Brain microvascular endothelial cell (primary cell): ENCODE measurements at regions not wholly inside any gene's neighbourhood (a gene's known extent, or its start where the extent isn't known, plus 50 kb on each side); places are given as distances from the start of the nearest gene placed in this dataset.

Experiments
- DNase-seq: peaks from one replicate; pipeline ENCODE4 v3.0.0-alpha.2; 2020
- H3K27ac ChIP-seq: fragments of 250-450 bp; sonication (Bioruptor Pico); 2 replicates; pipeline ENCODE4 v1.5.1; 2020; ENCODE audit warnings: mild to moderate bottlenecking, moderate library complexity
- H3K27me3 ChIP-seq: fragments of 250-450 bp; sonication (Bioruptor Pico); replicated peaks from 2 replicates; pipeline ENCODE4 v1.5.1; 2020; ENCODE audit warnings: mild to moderate bottlenecking
- H3K36me3 ChIP-seq: fragments of 250-450 bp; sonication (Bioruptor Pico); replicated peaks from 2 replicates; pipeline ENCODE4 v1.5.1; 2020; ENCODE audit warnings: mild to moderate bottlenecking
- H3K4me3 ChIP-seq: 2 replicates; pipeline ENCODE4 v1.5.1; 2011; ENCODE audit warnings: low read depth, mild to moderate bottlenecking, control low read depth, low read length, moderate library complexity
- CTCF ChIP-seq: IDR thresholded peaks from 2 replicates; pipeline ENCODE4 v1.5.1; 2011; ENCODE audit warnings: low read depth, mild to moderate bottlenecking, moderate library complexity, low read length, control low read depth, inconsistent platforms; ENCODE audit errors: missing control alignments
- in situ Hi-C: cut with HindIII; loops from 2 replicates; pipeline ENCODE4 v1.10.0; 2017; ENCODE audit warnings: low sequenced_read_pairs, low pct_ligation_motif_present

- no peak for DNase-seq
- TF ChIP-seq CTCF: no peak
- Histone ChIP-seq H3K27ac (no peak overlapping the region), H3K36me3 (no peaks in the 10 kb centered on the region), H3K4me3 (no peak overlapping the region), H3K27me3 (no peaks in the 10 kb centered on the region)
- in situ Hi-C loops: no loop called here
These were observed 190.5 kb downstream of the PCSK1 start for GRCh38 chr5:96242571-96242970.

DNA sequence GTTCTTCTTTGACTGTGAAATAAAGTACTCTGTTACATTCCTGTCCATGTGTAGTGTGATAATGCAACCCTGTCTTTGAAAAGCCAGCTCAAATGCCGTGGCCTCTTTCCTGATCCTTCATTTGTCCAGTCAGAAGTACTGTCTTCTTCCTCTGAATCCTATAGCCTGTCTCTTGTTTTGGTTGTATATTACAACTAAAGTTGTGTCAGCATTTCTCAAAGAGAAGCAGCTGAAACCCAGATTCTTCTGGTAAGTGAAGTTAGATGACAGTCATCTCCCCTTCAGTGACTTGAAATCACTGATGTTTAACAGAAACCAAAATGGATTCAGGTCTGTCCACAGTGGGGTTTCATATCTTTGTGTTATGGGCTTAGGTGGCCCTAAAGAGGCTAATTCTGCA, 196.2 kb downstream of the PCSK1 start:
- no peaks in the 10 kb centered on the region for H3K36me3 ChIP-seq
- in situ Hi-C loops: no loop called here
- no peak for DNase-seq
- H3K27ac ChIP-seq: no peak overlapping the region
- no peak for TF ChIP-seq CTCF
- H3K27me3 ChIP-seq: no peaks in the 10 kb centered on the region
- H3K4me3 ChIP-seq: no peak overlapping the region

GRCh38 chr5:96236051-96236450, 197.0 kb downstream of the PCSK1 start:
- Histone ChIP-seq H3K27ac (no peak overlapping the region), H3K36me3 (no peaks in the 10 kb centered on the region), H3K27me3 (no peaks in the 10 kb centered on the region), H3K4me3 (no peak overlapping the region)
- DNase-seq: no peak
- in situ Hi-C loops: no loop called here
- no peak for TF ChIP-seq CTCF

DNA sequence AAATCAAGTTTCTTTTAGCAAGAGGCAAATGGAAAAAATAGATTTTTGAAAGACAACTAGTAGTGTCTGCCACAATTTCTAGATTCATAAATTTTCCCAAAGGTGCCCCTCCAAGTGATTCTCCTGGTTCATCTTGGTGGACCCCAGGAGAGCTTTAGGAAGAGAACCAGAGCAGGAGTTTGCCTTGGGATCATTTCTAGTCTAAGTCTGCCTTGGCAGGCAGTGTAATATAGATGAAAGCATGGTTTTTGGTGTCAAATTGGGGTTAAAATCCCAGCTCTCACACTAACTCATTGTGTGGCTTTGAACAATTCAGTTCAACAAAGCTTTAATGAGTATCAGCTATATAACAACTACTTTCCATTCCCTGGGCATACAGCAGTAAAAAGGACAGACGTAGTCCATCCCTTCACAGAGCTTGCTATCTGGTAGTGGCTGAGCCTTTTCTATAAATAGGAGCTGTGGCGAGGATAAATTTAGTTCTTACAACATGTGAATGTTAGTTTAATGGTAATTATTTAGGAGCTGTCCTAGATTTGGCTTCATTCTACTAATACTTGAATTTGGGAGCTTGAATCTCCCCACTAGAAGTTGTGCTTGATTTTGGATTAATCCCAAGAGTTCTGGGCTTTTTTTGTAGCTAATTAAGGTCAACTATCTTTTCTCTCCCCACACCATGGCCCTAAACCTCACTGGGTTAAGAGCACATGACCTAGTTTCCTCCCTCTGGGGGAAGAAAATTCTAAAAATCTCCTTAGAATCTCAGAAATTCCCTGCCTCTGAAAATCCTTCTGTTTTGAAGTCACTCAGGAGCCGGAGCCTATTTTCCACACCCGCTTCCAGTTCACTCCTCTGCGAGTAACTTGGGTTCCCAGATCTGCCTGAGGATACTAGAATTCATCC, 197.8 kb downstream of the PCSK1 start:
- no peak overlapping the region for H3K27ac ChIP-seq
- H3K36me3 ChIP-seq: no peaks in the 10 kb centered on the region
- in situ Hi-C loops: no loop called here
- no peak overlapping the region for H3K4me3 ChIP-seq
- H3K27me3 ChIP-seq: no peaks in the 10 kb centered on the region
- no peak for DNase-seq
- no peak for TF ChIP-seq CTCF

- no peak for DNase-seq
- TF ChIP-seq CTCF: no peak
- Histone ChIP-seq H3K4me3 (no peak overlapping the region), H3K27me3 (no peaks in the 10 kb centered on the region), H3K27ac (no peak overlapping the region), H3K36me3 (no peaks in the 10 kb centered on the region)
- in situ Hi-C loops: no loop called here
These were observed 200.4 kb downstream of the PCSK1 start for GRCh38 chr5:96232602-96233001.

GRCh38 chr5:96229188-96229587, 203.9 kb downstream of the PCSK1 start:
- no peaks in the 10 kb centered on the region for H3K36me3 ChIP-seq
- no peak for DNase-seq
- no peak overlapping the region for H3K4me3 ChIP-seq
- no peaks in the 10 kb centered on the region for H3K27me3 ChIP-seq
- no peak for TF ChIP-seq CTCF
- no peak overlapping the region for H3K27ac ChIP-seq
- in situ Hi-C loops: no loop called here
